NT2/D1 (cell line): ENCODE measurements at regions not wholly inside any gene's neighbourhood (a gene's known extent, or its start where the extent isn't known, plus 50 kb on each side); places are given as distances from the start of the nearest gene placed in this dataset.

Experiments
- SUZ12 ChIP-seq: IDR thresholded peaks from 2 replicates; pipeline ENCODE4 v1.6.1; 2011; ENCODE audit not compliant: insufficient read length, insufficient read depth; ENCODE audit errors: extremely low read depth
- YY1 ChIP-seq: IDR thresholded peaks from 2 replicates; pipeline ENCODE4 v1.6.1; 2011; ENCODE audit not compliant: insufficient read length, insufficient read depth
- ZNF274 ChIP-seq: IDR thresholded peaks from 2 replicates; pipeline ENCODE4 v1.6.1; 2011; ENCODE audit warnings: mild to moderate bottlenecking, low read depth, low read length

DNA sequence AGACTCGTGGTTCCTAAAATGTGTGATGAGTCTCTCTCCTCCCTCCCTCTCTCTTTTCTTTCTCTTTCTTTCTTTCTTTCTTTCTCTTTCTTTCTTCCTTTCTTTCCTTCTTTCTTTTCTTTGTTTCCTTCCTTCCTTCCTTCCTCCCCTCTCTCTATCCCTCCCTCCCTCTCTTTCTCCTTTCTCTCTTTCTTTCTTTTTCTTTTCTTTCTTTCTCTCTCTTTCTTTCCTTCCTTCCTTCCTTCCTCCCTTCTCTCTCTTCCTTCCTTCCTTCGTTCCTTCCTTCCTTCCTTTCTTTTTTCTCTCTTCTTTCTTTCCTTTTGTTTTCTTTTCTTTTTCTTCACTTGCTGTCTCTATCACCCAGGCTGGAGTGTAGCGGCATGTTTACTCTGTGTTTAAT, 290.8 kb downstream of the NFKBIZ start:
- TF ChIP-seq ZNF274 (no peak), YY1 (no peak), SUZ12 (no peak)
